ENCODE measurements at regions not wholly inside any gene's neighbourhood (a gene's known extent, or its start where the extent isn't known, plus 50 kb on each side); places are given as distances from the start of the nearest gene placed in this dataset.
"Not testable (repeated sequence)": the region's sequence is repeated elsewhere in the genome, so short reads cannot be mapped to it uniquely, and the experiment has no call there.

DNA sequence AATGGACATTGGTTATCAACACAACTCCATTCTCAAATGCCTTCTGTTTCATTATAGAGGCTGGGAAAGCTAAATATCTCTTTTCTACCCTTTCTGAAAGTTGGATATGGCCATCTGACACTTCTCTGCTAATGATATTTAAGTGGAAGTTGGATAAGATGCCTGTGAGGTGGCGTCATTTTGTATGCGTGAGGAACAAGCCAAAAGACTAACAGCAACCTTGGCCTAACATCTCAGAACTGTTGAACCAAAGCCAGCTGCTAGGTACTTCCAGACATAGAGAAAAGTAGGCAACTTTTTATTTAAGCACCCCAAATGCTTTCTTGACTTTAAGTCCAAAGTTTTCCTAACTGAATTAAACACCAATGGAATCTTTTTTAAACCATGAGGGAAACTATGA, 708.4 kb downstream of the CD109 start:
- no peak for DNase-seq (ENCODE audit: low read depth)

DNA sequence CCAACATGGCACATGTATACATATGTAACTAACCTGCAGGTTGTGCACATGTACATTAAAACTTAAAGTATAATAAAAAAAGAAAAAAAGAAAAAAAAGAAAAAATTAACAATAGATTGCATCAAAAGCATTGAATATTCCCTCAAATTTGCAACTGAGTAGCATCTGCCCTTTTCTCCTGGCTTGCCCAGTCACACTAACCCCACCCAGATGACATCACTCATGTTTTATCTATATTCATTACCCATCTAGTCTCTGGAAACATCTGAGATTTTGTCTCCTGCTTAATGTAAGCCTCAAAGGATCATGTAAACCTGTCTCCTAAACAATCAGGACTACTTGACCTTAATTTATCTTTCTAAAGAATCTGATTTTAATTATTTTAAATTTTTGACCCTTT, 706.8 kb downstream of the CD109 start:
- TF ChIP-seq, protein P1, sequence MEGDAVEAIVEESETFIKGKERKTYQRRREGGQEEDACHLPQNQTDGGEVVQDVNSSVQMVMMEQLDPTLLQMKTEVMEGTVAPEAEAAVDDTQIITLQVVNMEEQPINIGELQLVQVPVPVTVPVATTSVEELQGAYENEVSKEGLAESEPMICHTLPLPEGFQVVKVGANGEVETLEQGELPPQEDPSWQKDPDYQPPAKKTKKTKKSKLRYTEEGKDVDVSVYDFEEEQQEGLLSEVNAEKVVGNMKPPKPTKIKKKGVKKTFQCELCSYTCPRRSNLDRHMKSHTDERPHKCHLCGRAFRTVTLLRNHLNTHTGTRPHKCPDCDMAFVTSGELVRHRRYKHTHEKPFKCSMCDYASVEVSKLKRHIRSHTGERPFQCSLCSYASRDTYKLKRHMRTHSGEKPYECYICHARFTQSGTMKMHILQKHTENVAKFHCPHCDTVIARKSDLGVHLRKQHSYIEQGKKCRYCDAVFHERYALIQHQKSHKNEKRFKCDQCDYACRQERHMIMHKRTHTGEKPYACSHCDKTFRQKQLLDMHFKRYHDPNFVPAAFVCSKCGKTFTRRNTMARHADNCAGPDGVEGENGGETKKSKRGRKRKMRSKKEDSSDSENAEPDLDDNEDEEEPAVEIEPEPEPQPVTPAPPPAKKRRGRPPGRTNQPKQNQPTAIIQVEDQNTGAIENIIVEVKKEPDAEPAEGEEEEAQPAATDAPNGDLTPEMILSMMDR (conservative IDR thresholded peaks at IDR 0.05; ENCODE audit: low read depth, low read length): no peak

More for the DNA sequence above, 708.4 kb downstream of the CD109 start:
- TF ChIP-seq, protein P1 (conservative IDR thresholded peaks at IDR 0.05; ENCODE audit: low read depth, low read length): no peak
- no peak overlapping the region for H3K4me3 ChIP-seq (ENCODE audit: low read depth, low read length)

DNA sequence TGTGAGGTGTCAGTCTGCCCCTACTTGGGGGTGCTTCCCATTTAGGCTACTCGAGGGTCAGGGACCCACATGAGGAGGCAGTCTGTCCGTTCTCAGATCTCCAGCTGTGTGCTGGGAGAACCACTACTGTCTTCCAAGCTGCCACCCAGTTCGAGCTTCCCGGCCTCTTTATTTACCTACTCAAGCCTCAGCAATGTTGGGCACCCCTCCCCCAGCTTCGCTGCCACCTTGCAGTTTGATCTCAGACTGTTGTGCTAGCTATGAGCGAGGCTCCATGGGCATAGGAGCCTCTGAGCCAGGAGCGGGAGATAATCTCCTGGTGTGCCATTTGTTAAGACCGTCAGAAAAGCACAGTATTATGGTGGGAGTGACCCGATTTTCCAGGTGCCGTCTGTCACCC, 682.4 kb downstream of the CD109 start:
- not testable (repeated sequence) for H3K4me3 ChIP-seq (ENCODE audit: low read depth, low read length); DNase-seq (ENCODE audit: low read depth)

More for the DNA sequence above, 706.8 kb downstream of the CD109 start:
- no peak overlapping the region for H3K4me3 ChIP-seq (ENCODE audit: low read depth, low read length)
- no peak for DNase-seq (ENCODE audit: low read depth)

DNA sequence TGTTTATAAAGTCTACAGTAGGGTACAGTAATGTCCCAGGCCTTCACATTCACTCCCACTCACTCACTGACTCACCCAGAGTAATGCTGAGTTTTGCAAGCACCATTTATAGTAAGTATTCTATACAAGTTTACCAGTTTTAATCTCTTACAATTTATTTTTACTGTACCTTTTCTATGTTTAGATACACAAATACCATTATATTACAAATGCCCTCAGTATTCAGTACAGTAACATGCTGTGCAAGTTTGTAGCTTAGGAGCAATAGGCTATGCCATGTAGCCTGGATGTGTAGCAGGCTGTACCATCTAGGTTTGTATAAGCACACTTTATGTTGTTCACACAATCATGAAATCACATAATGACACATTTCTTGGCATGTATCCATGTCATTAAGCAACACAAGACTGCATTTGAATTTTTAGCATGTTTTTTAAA, 673.6 kb downstream of the CD109 start:
- DNase-seq (ENCODE audit: low read depth): peak; percentile 2
- TF ChIP-seq, protein P1 (conservative IDR thresholded peaks at IDR 0.05; ENCODE audit: low read depth, low read length): no peak

DNA sequence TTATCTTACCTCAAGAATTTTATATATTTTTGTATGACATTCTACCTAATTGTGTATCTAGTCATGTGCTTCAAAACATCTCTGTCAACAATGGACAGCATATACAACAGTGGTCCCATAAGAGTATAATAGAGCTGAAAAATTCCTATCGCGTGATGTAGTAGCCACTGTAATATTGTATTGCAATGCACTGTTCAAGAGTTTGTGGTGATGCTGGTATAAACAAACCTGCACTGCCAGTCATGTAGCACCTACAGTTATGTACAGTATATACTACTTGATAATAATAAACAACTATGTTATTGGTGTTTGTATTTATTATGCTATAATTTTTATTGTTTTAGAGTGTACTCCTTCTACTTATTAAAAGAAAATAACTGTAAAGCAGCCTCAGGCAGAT, 672.7 kb downstream of the CD109 start:
- TF ChIP-seq, protein P1 (conservative IDR thresholded peaks at IDR 0.05; ENCODE audit: low read depth, low read length): no peak
- H3K4me3 ChIP-seq (ENCODE audit: low read depth, low read length): no peak overlapping the region
- DNase-seq (ENCODE audit: low read depth): no peak

More for the DNA sequence above, 673.6 kb downstream of the CD109 start:
- H3K4me3 ChIP-seq (ENCODE audit: low read depth, low read length): no peak overlapping the region

DNA sequence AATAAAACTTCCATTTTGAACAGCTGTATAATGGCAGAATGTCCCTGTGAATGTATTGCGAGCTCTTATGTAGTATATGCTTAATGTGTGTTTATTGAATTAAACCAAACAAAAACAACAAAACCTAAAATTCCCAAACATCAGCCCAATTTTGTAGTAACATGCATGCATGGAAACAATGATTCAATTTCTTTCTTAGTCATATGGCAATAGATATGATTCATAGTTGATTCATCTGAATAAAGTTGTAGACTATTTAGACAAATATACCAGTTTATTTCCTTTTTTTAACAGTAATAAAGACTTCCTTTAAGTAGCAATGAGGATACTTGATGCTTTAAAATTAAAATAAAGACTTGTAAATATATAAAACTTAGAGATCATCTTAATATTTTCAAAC, 670.6 kb downstream of the CD109 start:
- TF ChIP-seq, protein P1 (conservative IDR thresholded peaks at IDR 0.05; ENCODE audit: low read depth, low read length): no peak
- no peak overlapping the region for H3K4me3 ChIP-seq (ENCODE audit: low read depth, low read length)
- DNase-seq (ENCODE audit: low read depth): no peak

DNA sequence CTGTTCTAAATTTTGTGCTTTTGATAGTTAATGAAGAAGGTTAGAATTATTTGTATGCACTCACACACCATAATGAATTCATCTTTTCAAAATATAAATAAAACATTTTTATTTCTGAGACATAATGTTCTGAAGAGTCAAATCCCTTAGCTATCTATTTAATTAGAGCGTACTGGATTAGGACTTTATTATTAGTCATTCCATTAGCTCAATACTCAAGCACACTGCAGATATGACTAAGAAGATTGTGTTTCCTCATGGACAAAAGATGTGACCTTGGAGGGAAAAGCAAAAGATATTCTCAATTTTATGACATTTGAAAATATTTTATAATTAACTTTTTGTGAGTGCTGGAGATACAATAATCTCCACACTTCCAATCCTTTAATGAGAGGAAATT, 666.4 kb downstream of the CD109 start:
- TF ChIP-seq, protein P1 (conservative IDR thresholded peaks at IDR 0.05; ENCODE audit: low read depth, low read length): no peak
- DNase-seq (ENCODE audit: low read depth): no peak
- H3K4me3 ChIP-seq (ENCODE audit: low read depth, low read length): no peak overlapping the region
